Neural progenitor cell (in vitro differentiated cells): ENCODE measurements at regions not wholly inside any gene's neighbourhood (a gene's known extent, or its start where the extent isn't known, plus 50 kb on each side); places are given as distances from the start of the nearest gene placed in this dataset.

Source experiments
- DNase-seq: peaks from one replicate; pipeline ENCODE4 v3.0.0-alpha.2; 2016; ENCODE audit warnings: low spot score
- H2AFZ ChIP-seq: fragments of 200-600 bp; sonication (generic); replicated peaks from 2 replicates; pipeline ENCODE4 v1.6.1; 2016; ENCODE audit warnings: antibody characterized with exemption
- H3F3A ChIP-seq: fragments of 200-600 bp; sonication (generic); 2 replicates; pipeline ENCODE4 v1.6.1; 2016; ENCODE audit warnings: antibody characterized with exemption, low read depth
- H3K27ac ChIP-seq: fragments of 200-600 bp; sonication (generic); 2 replicates; pipeline ENCODE4 v1.5.1; 2016; ENCODE audit warnings: mild to moderate bottlenecking
- H3K27me3 ChIP-seq: fragments of 200-600 bp; sonication (generic); 2 replicates; pipeline ENCODE4 v1.6.1; 2016; ENCODE audit warnings: mild to moderate bottlenecking, moderate library complexity
- H3K36me3 ChIP-seq: fragments of 200-600 bp; sonication (generic); 2 replicates; pipeline ENCODE4 v1.5.1; 2016
- H3K4me1 ChIP-seq: fragments of 200-600 bp; sonication (generic); 2 replicates; pipeline ENCODE4 v1.6.1; 2016; ENCODE audit warnings: mixed run types
- H3K4me2 ChIP-seq: fragments of 200-600 bp; sonication (generic); 2 replicates; pipeline ENCODE4 v1.6.1; 2016
- H3K4me3 ChIP-seq: fragments of 200-600 bp; sonication (generic); 2 replicates; pipeline ENCODE4 v1.5.1; 2016
- H3K79me2 ChIP-seq: fragments of 200-600 bp; sonication (generic); 2 replicates; pipeline ENCODE4 v1.6.1; 2016; ENCODE audit warnings: low read depth
- H3K9ac ChIP-seq: fragments of 200-600 bp; sonication (generic); 2 replicates; pipeline ENCODE4 v1.6.1; 2016
- H3K9me3 ChIP-seq: fragments of 200-600 bp; sonication (generic); 2 replicates; pipeline ENCODE4 v1.5.1; 2016; ENCODE audit warnings: low read depth
- H4K20me1 ChIP-seq: fragments of 200-600 bp; sonication (generic); 2 replicates; pipeline ENCODE4 v1.6.1; 2016; ENCODE audit warnings: low read depth
- H3K27ac Mint-ChIP-seq: 3 replicates; pipeline ENCODE4 v1.8.0; 2021; ENCODE audit warnings: mixed read lengths
- H3K27me3 Mint-ChIP-seq: 2 replicates; pipeline ENCODE4 v1.8.0; 2022; ENCODE audit warnings: low read depth, mild to moderate bottlenecking, inconsistent platforms, moderate library complexity, mixed read lengths; ENCODE audit not compliant: insufficient read depth
- H3K36me3 Mint-ChIP-seq: 3 replicates; pipeline ENCODE4 v1.8.0; 2021; ENCODE audit warnings: mixed read lengths
- H3K4me1 Mint-ChIP-seq: 3 replicates; pipeline ENCODE4 v1.8.0; 2021; ENCODE audit warnings: mixed read lengths
- H3K4me3 Mint-ChIP-seq: 3 replicates; pipeline ENCODE4 v1.8.0; 2021; ENCODE audit warnings: mild to moderate bottlenecking, moderate library complexity, mixed read lengths
- H3K9me3 Mint-ChIP-seq: 3 replicates; pipeline ENCODE4 v1.8.0; 2020; ENCODE audit warnings: mixed read lengths
- EZH2 ChIP-seq: fragments of 200-600 bp; sonication (generic); IDR thresholded peaks from 2 replicates; pipeline ENCODE4 v1.6.1; 2017; ENCODE audit warnings: antibody characterized with exemption, mild to moderate bottlenecking, moderate library complexity
- EZH2phosphoT487 ChIP-seq: fragments of 200-600 bp; sonication (generic); IDR thresholded peaks from 2 replicates; pipeline ENCODE4 v1.6.1; 2017; ENCODE audit warnings: antibody characterized with exemption
- TF ChIP-seq, protein P1 (sequence below): fragments of 200-600 bp; sonication (generic); IDR thresholded peaks from 2 replicates; pipeline ENCODE4 v1.5.1; 2017; ENCODE audit warnings: antibody characterized with exemption, mild to moderate bottlenecking

DNA sequence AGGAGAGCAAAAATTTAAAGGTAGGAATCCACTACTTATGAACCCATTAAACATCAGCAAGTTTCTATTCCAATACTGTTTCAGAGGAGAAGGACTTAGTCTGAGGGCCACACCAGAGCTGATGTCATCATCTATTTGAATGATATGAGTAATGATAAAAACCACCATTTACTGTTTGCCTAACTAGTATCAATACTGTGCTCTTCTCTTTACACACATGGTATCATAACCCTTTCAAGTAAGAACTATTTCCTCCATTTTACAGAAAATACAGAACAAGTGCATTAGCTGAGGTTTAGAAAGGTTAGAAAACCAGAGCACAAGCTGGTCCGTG lies 651.3 kb upstream of the KIRREL3 start:
- TF ChIP-seq EZH2 (no peak), EZH2phosphoT487 (no peak)
- TF ChIP-seq, protein P1, sequence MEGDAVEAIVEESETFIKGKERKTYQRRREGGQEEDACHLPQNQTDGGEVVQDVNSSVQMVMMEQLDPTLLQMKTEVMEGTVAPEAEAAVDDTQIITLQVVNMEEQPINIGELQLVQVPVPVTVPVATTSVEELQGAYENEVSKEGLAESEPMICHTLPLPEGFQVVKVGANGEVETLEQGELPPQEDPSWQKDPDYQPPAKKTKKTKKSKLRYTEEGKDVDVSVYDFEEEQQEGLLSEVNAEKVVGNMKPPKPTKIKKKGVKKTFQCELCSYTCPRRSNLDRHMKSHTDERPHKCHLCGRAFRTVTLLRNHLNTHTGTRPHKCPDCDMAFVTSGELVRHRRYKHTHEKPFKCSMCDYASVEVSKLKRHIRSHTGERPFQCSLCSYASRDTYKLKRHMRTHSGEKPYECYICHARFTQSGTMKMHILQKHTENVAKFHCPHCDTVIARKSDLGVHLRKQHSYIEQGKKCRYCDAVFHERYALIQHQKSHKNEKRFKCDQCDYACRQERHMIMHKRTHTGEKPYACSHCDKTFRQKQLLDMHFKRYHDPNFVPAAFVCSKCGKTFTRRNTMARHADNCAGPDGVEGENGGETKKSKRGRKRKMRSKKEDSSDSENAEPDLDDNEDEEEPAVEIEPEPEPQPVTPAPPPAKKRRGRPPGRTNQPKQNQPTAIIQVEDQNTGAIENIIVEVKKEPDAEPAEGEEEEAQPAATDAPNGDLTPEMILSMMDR: no peak
- no peaks in the 10 kb centered on the region for H3K4me1 ChIP-seq
- no peak for DNase-seq

DNA sequence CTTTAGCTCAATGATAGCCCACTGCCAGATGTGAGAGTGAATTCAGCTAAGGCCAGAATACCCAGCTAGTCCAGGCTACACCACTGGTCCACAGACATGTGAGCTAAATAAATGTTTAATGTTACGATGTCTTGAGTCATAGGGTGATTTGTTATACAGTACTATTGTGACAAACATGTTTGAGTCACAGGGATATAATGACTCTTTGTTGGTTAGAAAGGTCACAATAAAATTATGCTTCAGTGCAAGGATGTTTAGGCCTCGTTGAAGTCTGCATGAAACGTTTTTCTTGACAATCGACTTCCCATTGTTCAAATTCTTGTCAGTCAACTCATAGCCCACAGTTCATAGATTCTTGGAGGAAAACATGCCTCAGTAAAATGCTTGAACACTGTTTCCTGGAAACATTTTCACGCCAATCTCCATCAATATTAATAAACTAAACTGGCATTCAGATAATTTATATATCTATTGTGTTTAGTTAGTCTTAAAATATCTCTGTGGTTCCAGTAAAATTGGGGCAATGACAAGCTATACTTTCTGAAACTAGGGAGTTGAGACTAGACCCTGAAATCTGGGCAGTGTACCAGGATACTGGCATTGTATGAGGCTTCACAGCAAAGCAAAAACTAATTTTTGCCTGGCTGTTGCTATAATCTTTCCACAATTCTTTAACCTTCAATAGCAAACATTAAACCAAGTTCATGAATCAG lies 650.8 kb upstream of the KIRREL3 start:
- Mint-ChIP-seq H3K27ac (no peak overlapping the region), H3K9me3 (peaks cover under 1% of the 10 kb centered on the region), H3K4me1 (peaks cover 3% of the 10 kb centered on the region), H3K27me3 (no peaks in the 10 kb centered on the region), H3K36me3 (no peaks in the 10 kb centered on the region), H3K4me3 (no peak overlapping the region)
- H3K9ac ChIP-seq: no peak overlapping the region
- no peaks in the 10 kb centered on the region for H4K20me1 ChIP-seq
- DNase-seq: no peak
- no peaks in the 10 kb centered on the region for H3F3A ChIP-seq
- H3K4me3 ChIP-seq: no peak overlapping the region
- H3K4me1 ChIP-seq: no peaks in the 10 kb centered on the region
- H3K36me3 ChIP-seq: no peaks in the 10 kb centered on the region
- H3K27ac ChIP-seq: no peak overlapping the region
- no peaks in the 10 kb centered on the region for H3K9me3 ChIP-seq
- H3K79me2 ChIP-seq: no peaks in the 10 kb centered on the region
- no peaks in the 10 kb centered on the region for H3K27me3 ChIP-seq
- no peak overlapping the region for H3K4me2 ChIP-seq
- TF ChIP-seq, protein P1: no peak
- H2AFZ ChIP-seq: peak overlapping the region; percentile 2

More for the DNA sequence above, 651.3 kb upstream of the KIRREL3 start:
- H3K9me3 ChIP-seq: no peaks in the 10 kb centered on the region
- H3F3A ChIP-seq: no peaks in the 10 kb centered on the region
- no peaks in the 10 kb centered on the region for H4K20me1 ChIP-seq
- no peak overlapping the region for H3K27ac ChIP-seq
- H3K9me3 Mint-ChIP-seq: peaks cover 5% of the 10 kb centered on the region
- H3K4me3 ChIP-seq: no peak overlapping the region
- H3K36me3 ChIP-seq: no peaks in the 10 kb centered on the region
- H3K27ac Mint-ChIP-seq: no peak overlapping the region
- H2AFZ ChIP-seq: no peak overlapping the region
- H3K79me2 ChIP-seq: no peaks in the 10 kb centered on the region
- H3K9ac ChIP-seq: no peak overlapping the region
- H3K4me3 Mint-ChIP-seq: no peak overlapping the region
- H3K36me3 Mint-ChIP-seq: no peaks in the 10 kb centered on the region
- H3K4me2 ChIP-seq: no peak overlapping the region
- H3K27me3 Mint-ChIP-seq: no peaks in the 10 kb centered on the region
- H3K27me3 ChIP-seq: no peaks in the 10 kb centered on the region
- H3K4me1 Mint-ChIP-seq: peaks cover 7% of the 10 kb centered on the region

DNA sequence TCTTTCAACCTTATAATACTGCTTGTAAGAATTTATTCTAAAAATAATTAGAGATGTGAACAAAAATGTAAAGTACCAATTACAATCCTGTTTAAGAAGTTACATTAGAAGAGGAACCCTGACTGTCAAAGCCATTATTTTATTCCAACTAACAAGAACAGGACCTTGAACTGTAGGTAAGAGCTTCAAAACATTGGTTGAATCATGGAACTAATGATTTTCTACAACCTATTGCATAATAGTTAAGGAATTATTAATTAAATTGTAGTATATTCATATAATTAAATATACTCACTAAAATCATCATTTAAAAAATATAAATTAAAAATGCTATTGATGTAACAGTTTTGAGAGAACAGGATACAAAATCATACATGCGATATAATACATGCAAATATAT lies 649.4 kb upstream of the KIRREL3 start:
- Histone ChIP-seq H3F3A (no peaks in the 10 kb centered on the region), H3K4me2 (no peak overlapping the region), H3K79me2 (no peaks in the 10 kb centered on the region), H3K9ac (no peak overlapping the region), H3K4me3 (no peak overlapping the region), H3K9me3 (no peaks in the 10 kb centered on the region), H4K20me1 (no peaks in the 10 kb centered on the region), H3K36me3 (no peaks in the 10 kb centered on the region), H2AFZ (no peak overlapping the region), H3K27ac (no peak overlapping the region), H3K4me1 (no peaks in the 10 kb centered on the region), H3K27me3 (no peaks in the 10 kb centered on the region)
- Mint-ChIP-seq H3K27me3 (no peaks in the 10 kb centered on the region), H3K4me3 (no peak overlapping the region), H3K9me3 (no peaks in the 10 kb centered on the region), H3K4me1 (no peaks in the 10 kb centered on the region), H3K27ac (no peak overlapping the region), H3K36me3 (no peaks in the 10 kb centered on the region)
- no peak for DNase-seq
- TF ChIP-seq EZH2 (no peak), EZH2phosphoT487 (no peak)
- TF ChIP-seq, protein P1: no peak
